ENCODE measurements at regions not wholly inside any gene's neighbourhood (a gene's known extent, or its start where the extent isn't known, plus 50 kb on each side); places are given as distances from the start of the nearest gene placed in this dataset.

DNA sequence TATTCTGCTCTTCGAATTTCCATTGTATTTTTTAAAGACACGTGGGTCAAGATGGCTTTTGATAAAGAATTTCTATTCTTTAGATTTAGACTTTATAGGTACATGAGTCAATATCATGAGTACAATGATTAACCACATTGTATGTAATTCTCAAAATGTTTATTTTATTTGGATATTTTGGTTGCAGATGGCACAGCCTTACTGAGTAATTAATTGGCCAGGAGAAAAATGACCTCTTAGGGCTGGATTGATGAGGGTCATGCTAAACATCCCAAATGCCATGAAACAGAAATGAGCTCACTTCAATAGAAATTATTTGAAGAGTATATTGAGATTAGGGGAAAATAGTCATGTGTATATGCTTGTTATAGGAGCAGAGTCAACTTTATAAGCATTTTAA is 131.2 kb upstream of the CCN2 start:
- TF ChIP-seq, protein P1, sequence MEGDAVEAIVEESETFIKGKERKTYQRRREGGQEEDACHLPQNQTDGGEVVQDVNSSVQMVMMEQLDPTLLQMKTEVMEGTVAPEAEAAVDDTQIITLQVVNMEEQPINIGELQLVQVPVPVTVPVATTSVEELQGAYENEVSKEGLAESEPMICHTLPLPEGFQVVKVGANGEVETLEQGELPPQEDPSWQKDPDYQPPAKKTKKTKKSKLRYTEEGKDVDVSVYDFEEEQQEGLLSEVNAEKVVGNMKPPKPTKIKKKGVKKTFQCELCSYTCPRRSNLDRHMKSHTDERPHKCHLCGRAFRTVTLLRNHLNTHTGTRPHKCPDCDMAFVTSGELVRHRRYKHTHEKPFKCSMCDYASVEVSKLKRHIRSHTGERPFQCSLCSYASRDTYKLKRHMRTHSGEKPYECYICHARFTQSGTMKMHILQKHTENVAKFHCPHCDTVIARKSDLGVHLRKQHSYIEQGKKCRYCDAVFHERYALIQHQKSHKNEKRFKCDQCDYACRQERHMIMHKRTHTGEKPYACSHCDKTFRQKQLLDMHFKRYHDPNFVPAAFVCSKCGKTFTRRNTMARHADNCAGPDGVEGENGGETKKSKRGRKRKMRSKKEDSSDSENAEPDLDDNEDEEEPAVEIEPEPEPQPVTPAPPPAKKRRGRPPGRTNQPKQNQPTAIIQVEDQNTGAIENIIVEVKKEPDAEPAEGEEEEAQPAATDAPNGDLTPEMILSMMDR (IDR thresholded peaks at IDR 0.05) = no peak
- no peak for TF ChIP-seq EP300 (IDR thresholded peaks at IDR 0.05)
- no peak for TF ChIP-seq POLR2A (IDR thresholded peaks at IDR 0.05; ENCODE audit: low read depth)

Measured in esophagus muscularis mucosa (tissue), 4 donors.